Ecto neural progenitor cell (in vitro differentiated cells): ENCODE measurements at regions not wholly inside any gene's neighbourhood (a gene's known extent, or its start where the extent isn't known, plus 50 kb on each side); places are given as distances from the start of the nearest gene placed in this dataset.
A peak's percentile ranks its signal among the peaks of the same experiment; 100 is the strongest.

Experiments used
- DNase-seq: peaks from one replicate; pipeline ENCODE4 v3.0.0-alpha.2; 2018; ENCODE audit warnings: low spot score

GRCh38 chr3:66854601-66855151 lies 143.4 kb upstream of the KBTBD8 start:
- no peak for DNase-seq

DNA sequence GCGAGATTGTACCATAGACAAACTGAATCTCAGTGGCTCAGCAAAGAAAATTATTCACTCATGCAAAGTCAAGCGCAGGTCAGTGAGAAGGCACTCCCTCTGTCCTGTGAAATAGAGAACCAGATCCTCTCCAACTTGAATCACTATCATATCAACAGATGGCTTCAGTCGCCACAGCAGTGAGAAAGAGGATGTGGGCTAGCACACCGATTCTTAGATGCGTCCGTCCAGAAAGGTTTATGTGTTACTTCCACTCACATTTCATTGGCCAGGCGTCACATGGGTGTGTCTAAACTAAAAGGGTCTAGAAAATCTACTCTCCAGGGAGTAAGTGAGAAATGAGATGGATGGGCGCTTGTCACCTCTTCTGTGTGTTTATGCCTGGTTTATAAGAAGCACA lies 141.6 kb upstream of the KBTBD8 start:
- no peak for DNase-seq

DNA sequence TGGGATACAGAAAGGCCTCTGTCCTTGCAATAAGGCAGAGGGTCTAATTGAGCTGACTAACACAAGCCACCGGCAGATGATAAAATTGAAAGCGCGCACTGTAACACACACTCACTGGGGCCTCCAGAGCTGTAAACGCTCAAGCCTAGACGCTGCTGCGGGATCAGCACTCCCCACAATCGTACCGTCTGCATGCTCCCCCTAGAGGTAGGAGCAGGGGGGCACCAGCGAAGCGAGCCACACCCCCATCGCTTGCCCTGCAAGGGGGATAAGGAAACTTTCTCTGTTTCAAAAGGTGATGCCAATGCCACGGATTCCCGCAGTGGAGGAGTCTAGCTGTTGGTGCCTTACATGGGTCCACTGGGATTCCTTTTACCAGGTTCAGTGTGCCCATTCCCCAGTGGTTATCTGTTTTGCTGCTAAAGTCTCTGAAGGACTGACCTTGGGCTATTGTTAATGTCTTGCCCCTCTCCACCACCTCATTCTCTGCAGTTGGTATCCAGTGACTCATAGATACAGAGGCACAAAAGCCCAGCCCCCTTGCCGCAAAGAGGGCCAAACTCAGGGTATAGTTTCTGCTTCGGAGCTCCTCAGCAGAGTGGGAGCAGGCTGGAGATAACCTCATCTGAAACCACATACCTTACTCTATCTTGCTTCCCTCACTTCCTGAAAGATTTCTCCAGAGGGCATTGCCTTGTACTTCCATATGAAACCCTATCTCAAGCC lies 139.3 kb upstream of the KBTBD8 start:
- DNase-seq: peak; percentile 63

DNA sequence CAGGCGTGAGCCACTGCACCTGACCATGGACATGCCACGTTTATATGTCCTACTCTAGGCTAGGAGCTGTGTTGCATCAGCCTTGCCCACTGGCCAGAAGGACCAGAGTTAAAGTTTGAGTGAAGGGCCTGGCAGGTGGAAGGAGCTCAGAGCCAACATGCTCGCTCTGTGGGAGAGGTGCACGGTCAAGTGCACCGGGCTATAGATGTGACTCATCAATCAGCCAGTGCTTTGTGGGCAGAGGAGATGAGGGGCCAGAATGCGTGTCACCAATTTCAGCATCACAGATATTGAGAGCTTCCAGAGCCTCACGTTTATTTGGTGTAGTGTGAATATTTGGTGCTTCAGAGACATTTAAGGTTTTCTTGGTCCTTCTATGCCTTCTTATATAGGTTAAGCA lies 137.3 kb upstream of the KBTBD8 start:
- DNase-seq: no peak

DNA sequence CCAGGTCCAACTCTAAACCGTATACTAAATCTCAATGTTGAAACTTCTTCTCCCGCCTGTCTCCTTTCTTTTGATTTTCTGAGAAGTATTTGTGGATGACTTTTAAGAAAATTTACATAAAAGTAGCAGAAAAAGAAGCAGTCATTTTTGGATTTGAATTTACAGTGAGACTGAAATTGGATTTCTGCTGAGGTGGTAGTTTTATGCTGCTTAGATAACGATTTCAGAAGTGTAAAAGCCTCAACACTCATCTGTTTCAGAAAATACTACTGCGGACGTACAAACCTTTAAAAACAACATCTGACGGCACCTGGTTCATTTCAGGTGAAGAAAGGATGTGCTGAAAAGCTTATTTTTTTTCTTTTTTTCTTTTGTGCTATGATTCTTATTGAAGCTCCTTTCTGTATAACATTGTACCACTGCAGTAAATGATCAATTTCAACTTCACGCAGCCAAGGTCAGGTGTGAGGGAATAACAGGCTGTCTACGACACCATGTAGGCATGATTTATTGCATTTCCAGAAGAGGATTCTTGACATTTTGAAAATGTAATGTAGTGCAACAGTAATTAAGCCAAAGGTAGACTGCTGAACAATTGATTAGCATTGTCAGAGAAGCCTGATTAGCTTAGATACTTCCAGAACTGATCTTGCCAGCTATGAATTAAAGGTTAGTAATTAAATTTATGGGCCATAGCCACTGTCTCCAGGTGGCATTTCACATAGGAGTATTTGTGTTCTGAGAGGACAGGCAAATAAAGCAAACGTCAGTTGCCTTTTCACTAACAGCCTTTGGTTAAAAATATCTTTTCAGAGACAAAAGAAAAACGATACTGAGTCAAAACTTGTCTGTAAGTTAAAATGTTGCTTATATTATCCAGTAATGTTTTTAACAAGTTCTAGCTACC lies 134.6 kb upstream of the KBTBD8 start:
- DNase-seq: no peak

- no peak for DNase-seq
These were observed 113.4 kb upstream of the KBTBD8 start for GRCh38 chr3:66884659-66885058.

GRCh38 chr3:66885326-66886000 lies 112.6 kb upstream of the KBTBD8 start:
- no peak for DNase-seq

DNA sequence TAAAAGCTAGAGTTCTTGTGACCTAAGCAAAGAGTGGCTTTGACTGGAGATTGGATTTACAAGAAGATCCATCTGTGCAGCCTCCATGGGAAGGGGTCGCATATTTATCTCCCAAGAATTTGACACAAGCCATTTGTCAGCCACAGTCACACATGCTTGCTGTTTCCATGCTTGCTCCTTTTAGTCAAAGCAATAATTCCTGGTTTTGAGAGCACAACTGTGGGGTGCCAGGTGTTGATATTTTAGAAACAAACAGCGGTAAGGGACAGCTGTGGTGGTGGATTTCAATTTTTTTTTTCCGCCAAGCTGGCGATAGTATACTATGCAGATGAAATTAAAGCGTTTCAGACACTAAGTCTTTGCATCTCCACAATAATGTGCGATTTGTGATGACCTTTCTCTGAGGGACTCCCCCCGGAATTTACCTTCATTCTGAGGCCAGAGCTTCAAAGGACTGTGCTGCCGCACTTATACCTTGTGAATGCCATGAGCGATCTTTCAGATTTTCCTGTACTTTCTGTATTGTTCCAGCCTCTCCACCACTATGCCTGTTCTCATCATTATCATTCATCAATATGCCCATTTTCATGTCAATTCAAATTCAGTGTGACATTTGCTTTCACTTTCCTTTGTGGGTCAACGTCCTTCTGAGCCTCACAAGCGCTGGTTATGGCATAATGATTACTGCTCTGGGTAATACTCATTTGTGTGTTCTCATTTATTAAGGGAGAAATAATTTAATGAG lies 108.2 kb upstream of the KBTBD8 start:
- no peak for DNase-seq

DNA sequence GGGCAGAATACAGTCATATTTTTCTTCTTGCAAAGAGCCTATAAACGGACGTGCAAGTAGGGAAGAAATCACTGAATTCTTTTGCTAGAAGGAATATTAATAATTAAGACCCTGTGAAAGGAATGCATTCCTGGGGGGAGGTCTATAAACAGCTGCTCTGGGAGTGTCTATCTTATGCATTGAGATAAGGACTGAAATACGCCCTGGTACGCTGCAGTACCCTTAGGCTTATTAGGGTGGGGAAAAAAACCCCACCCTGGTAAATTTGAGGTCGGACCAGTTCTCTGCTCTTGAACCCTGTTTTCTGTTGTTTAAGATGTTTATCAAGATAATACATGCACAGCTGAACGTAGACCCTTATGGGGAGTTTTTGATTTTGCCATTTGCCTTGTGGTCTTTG lies 100.0 kb upstream of the KBTBD8 start:
- DNase-seq: no peak

DNA sequence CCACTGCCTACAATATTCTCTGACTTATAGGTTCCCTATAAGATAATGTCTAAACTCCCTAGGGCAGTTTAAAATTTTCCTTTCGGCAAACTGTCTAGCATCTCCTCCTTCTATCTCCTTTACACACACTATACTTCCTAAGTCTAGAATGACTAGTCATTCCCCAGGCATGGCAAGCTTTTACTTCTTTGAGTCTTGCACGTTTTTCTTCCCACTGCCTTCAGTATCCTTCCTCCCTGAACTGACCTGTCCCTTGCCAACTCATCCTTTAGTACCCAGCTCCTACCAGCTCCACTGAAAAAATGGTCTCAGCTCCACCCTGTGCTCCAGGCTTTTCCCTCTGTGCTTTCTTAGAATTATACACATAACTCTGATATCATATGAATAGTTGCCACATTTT lies 93.8 kb upstream of the KBTBD8 start:
- no peak for DNase-seq

- no peak for DNase-seq
These were observed 93.1 kb upstream of the KBTBD8 start for GRCh38 chr3:66904831-66905493.

DNA sequence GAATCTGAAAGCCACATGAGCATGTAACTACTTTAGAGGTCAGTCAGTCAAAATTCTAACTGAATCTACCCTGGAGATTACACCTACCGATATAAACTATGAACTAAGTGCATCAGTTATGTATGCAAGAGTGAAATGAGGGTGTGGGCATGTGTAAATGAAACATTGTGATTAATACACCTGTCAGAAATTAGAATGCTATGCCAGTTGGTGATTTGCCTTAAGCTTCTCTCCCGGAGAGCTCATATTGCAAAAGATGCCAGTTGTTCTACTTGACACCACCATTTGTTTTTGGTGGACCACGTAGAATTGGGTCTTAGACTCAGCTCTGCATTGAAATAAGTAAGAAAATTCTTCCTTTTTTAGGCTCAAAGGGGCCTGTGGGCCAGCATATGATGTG lies 91.0 kb upstream of the KBTBD8 start:
- DNase-seq: no peak

DNA sequence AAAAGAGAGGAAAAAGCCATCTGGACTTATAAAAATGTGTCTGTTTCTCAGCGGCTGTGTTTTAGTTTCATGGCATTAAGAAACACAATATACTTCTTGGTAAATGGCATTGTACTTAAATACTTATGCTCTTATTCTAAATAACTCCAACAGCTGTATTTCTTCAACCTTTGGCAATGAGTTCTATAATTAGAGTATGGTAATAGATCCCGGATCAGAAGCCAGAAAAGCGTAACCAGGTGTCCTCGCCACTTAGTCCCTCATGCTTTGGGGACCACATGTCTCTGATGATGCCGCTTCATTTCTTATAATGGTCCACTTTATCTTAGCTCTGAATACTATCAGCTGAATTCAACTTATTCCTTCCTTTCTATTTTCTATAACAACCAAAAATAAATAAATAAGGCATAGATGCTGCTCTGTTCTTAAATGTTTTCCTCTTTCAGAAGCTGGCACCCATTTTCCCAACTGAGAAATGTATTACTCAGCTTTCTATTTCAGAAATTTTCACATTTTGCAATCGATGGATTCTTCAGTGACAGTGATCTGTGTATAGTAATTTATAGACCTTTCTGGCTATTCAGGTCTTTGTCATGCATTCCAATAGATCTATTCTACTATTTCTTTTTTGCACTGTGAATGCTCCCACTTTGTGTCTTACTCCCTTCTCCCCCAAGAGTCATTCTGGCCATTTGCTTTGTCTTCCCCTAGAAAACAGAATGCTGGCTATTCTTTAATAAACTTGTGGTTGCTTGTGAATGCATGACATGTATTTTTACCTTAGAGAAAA lies 87.6 kb upstream of the KBTBD8 start:
- no peak for DNase-seq

GRCh38 chr3:66912306-66912705 lies 85.8 kb upstream of the KBTBD8 start:
- DNase-seq: no peak

- no peak for DNase-seq
These were observed 76.0 kb upstream of the KBTBD8 start for GRCh38 chr3:66922058-66922457.

GRCh38 chr3:66923969-66924368 lies 74.1 kb upstream of the KBTBD8 start:
- DNase-seq: no peak

DNA sequence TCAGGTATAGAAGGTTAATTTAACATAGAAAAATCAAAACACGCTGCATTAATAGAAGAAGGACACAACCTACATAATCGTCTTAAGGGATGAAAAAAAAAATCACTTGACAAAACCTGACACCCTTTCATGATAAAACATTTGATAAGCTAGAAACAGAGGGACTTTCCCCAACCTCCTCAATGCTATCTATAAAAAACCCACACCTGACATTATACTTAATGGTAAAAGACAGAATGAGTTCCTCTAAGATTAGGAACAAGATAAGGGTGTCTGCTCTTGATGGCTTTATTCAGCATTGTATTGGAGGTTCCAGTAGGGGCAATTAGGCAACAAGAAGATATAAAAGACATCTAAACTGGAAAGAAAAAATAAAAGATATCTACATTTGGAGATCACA lies 69.9 kb upstream of the KBTBD8 start:
- DNase-seq: no peak

- no peak for DNase-seq
These were observed 66.8 kb upstream of the KBTBD8 start for GRCh38 chr3:66931291-66931690.

GRCh38 chr3:66931699-66932098 lies 66.4 kb upstream of the KBTBD8 start:
- no peak for DNase-seq

GRCh38 chr3:66933233-66933632 lies 64.9 kb upstream of the KBTBD8 start:
- DNase-seq: no peak
